ENCODE measurements at regions not wholly inside any gene's neighbourhood (a gene's known extent, or its start where the extent isn't known, plus 50 kb on each side); places are given as distances from the start of the nearest gene placed in this dataset.

DNA sequence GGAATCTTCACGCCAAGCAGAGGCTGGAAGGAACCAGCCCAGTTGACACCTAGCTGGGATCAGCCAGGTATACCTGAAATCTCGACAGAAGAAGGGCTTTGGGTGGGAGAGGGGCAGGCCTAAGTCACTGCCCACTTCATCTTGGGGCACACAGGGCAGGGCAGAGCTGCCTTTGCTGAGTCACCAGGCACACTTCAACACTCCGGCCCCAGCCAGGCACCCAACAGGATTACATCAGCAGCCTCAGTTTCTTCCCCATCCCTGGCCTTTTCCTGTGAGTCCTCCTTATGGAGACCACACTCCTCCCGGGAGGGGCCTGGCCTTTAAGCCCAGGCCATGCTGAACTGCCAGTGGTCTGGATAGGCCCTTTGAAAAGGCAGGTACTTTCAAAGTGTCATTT, 201.7 kb upstream of the HS6ST1 start:
- Histone ChIP-seq H3K9ac (ENCODE audit: low read depth in 1 of 2, low read length in 2 of 2) (no peak overlapping the region), H3K9me3 (ENCODE audit: control insufficient read depth in 4 of 4, low read length in 3 of 4) (no peaks in the 10 kb centered on the region), H3K4me3 (ENCODE audit: low read depth in 1 of 3, low read length in 3 of 3) (no peak overlapping the region), H3K27me3 (ENCODE audit: control insufficient read depth in 4 of 4, insufficient read depth in 4 of 4, low read length in 3 of 4) (no peaks in the 10 kb centered on the region), H3K27ac (ENCODE audit: low read depth in 1 of 2, low read length in 2 of 2) (no peak overlapping the region), H3K4me1 (ENCODE audit: control insufficient read depth in 4 of 4, insufficient read depth in 4 of 4, low read length in 3 of 4) (no peaks in the 10 kb centered on the region), H3K36me3 (ENCODE audit: control insufficient read depth in 4 of 4, insufficient read depth in 3 of 4, low read depth in 1 of 4, low read length in 3 of 4) (no peaks in the 10 kb centered on the region)
- WGBS = 86% methylated on average over 4 of the region's 4 CpGs
- no peak for DNase-seq (ENCODE audit: low spot score)
- TF ChIP-seq FOXA1 (IDR thresholded peaks at IDR 0.05) = no peak
- TF ChIP-seq TAF1 (conservative IDR thresholded peaks at IDR 0.05) = no peak
- TF ChIP-seq, protein P1, sequence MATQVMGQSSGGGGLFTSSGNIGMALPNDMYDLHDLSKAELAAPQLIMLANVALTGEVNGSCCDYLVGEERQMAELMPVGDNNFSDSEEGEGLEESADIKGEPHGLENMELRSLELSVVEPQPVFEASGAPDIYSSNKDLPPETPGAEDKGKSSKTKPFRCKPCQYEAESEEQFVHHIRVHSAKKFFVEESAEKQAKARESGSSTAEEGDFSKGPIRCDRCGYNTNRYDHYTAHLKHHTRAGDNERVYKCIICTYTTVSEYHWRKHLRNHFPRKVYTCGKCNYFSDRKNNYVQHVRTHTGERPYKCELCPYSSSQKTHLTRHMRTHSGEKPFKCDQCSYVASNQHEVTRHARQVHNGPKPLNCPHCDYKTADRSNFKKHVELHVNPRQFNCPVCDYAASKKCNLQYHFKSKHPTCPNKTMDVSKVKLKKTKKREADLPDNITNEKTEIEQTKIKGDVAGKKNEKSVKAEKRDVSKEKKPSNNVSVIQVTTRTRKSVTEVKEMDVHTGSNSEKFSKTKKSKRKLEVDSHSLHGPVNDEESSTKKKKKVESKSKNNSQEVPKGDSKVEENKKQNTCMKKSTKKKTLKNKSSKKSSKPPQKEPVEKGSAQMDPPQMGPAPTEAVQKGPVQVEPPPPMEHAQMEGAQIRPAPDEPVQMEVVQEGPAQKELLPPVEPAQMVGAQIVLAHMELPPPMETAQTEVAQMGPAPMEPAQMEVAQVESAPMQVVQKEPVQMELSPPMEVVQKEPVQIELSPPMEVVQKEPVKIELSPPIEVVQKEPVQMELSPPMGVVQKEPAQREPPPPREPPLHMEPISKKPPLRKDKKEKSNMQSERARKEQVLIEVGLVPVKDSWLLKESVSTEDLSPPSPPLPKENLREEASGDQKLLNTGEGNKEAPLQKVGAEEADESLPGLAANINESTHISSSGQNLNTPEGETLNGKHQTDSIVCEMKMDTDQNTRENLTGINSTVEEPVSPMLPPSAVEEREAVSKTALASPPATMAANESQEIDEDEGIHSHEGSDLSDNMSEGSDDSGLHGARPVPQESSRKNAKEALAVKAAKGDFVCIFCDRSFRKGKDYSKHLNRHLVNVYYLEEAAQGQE (IDR thresholded peaks at IDR 0.05) = no peak
- TF ChIP-seq, protein P2, sequence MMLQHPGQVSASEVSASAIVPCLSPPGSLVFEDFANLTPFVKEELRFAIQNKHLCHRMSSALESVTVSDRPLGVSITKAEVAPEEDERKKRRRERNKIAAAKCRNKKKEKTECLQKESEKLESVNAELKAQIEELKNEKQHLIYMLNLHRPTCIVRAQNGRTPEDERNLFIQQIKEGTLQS (IDR thresholded peaks at IDR 0.05) = no peak
- no peak for TF ChIP-seq EGR1 (IDR thresholded peaks at IDR 0.05; ENCODE audit: low read depth in 2 of 2)
- no peak for TF ChIP-seq RAD21 (IDR thresholded peaks at IDR 0.05)
- no peak for TF ChIP-seq JUND (IDR thresholded peaks at IDR 0.05)
- TF ChIP-seq, protein P3, sequence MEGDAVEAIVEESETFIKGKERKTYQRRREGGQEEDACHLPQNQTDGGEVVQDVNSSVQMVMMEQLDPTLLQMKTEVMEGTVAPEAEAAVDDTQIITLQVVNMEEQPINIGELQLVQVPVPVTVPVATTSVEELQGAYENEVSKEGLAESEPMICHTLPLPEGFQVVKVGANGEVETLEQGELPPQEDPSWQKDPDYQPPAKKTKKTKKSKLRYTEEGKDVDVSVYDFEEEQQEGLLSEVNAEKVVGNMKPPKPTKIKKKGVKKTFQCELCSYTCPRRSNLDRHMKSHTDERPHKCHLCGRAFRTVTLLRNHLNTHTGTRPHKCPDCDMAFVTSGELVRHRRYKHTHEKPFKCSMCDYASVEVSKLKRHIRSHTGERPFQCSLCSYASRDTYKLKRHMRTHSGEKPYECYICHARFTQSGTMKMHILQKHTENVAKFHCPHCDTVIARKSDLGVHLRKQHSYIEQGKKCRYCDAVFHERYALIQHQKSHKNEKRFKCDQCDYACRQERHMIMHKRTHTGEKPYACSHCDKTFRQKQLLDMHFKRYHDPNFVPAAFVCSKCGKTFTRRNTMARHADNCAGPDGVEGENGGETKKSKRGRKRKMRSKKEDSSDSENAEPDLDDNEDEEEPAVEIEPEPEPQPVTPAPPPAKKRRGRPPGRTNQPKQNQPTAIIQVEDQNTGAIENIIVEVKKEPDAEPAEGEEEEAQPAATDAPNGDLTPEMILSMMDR (IDR thresholded peaks at IDR 0.05; ENCODE audit: low read depth, low read length, missing input control) = no peak
- TF ChIP-seq FOXA2 (IDR thresholded peaks at IDR 0.05) = no peak
- no peak for TF ChIP-seq GABPA (IDR thresholded peaks at IDR 0.05 in 1 of 2, conservative IDR thresholded peaks at IDR 0.05 in 1 of 2)
- no peak for TF ChIP-seq HNF4G (IDR thresholded peaks at IDR 0.05)
- TF ChIP-seq, protein P4, sequence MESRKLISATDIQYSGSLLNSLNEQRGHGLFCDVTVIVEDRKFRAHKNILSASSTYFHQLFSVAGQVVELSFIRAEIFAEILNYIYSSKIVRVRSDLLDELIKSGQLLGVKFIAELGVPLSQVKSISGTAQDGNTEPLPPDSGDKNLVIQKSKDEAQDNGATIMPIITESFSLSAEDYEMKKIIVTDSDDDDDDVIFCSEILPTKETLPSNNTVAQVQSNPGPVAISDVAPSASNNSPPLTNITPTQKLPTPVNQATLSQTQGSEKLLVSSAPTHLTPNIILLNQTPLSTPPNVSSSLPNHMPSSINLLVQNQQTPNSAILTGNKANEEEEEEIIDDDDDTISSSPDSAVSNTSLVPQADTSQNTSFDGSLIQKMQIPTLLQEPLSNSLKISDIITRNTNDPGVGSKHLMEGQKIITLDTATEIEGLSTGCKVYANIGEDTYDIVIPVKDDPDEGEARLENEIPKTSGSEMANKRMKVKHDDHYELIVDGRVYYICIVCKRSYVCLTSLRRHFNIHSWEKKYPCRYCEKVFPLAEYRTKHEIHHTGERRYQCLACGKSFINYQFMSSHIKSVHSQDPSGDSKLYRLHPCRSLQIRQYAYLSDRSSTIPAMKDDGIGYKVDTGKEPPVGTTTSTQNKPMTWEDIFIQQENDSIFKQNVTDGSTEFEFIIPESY (IDR thresholded peaks at IDR 0.05) = no peak
- no peak for TF ChIP-seq RXRA (IDR thresholded peaks at IDR 0.05)
- TF ChIP-seq HNF4A (conservative IDR thresholded peaks at IDR 0.05) = no peak
- no peak for TF ChIP-seq YY1 (IDR thresholded peaks at IDR 0.05)
- no peak for TF ChIP-seq NR2F2 (IDR thresholded peaks at IDR 0.05)
- TF ChIP-seq, protein P5, sequence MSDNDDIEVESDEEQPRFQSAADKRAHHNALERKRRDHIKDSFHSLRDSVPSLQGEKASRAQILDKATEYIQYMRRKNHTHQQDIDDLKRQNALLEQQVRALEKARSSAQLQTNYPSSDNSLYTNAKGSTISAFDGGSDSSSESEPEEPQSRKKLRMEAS (IDR thresholded peaks at IDR 0.05) = no peak
- no peak for TF ChIP-seq SP1 (IDR thresholded peaks at IDR 0.05)

All from liver (tissue), 8 donors.